HG03039 (cell line): ENCODE measurements at regions not wholly inside any gene's neighbourhood (a gene's known extent, or its start where the extent isn't known, plus 50 kb on each side); places are given as distances from the start of the nearest gene placed in this dataset.
A peak's percentile ranks its signal among the peaks of the same experiment; 100 is the strongest.

ENCODE experiments used
- ATAC-seq: cut with Tn5 transposase; IDR thresholded peaks from one replicate; pipeline ENCODE4 v1.9.1; 2021; ENCODE audit warnings: mild to moderate bottlenecking, moderate library complexity; ENCODE audit not compliant: unreplicated experiment

DNA sequence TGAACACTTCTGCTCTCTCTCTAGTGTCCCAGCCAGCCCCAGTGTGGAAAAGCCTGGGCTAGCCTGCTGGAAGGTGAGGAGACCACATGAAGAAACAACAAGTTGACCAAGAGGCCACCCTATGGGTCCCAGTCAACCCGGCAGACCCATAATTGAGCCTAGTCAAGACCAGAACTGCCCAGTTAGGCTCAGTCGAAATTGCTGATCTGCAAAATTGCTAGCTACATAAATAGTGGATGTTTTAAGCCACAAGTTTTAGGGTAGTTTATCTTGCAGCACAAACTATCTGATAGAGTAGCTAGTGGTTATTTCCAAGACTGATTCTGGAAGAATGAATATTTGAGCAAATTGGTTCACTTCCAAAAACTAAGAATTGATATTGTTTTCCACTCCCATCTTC, 82.3 kb upstream of the CCDC112 start:
- no peak for ATAC-seq

DNA sequence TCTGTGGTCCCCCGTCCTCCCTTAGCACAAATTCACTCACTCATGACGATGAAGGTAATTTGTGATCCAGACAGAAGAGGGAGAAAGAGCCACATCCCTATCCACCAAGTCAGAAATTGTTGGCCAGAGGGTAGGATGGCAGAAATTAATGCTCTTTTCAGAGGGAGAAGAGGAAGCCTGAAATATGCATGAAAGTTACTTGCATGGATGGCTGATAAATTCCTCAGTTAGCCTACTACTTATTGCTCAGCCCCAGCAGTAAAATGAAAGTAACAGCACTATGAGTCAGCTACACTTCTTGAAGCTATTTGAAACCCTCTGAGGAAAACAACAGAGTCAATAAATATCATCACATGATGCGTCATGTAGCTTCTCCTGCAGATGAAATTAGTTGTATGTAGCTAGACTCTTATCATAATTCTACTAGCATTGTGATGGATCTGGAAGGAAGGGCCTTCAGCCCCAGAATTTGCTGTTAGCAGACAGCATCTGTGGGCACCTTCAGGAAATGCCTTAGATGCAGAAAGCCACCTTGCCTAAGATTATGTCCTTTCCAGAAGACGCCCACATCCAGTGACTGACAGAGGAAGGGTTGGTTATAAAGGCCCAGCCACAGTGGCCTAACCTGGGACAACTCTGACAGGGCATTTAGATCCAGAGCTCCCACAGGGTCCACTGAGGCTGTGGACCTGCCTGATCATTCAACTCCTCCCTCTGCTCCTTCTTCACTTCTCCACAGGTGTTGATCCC, 81.2 kb upstream of the CCDC112 start:
- ATAC-seq = peak; percentile 51

GRCh38 chr5:115375893-115376292, 79.4 kb upstream of the CCDC112 start:
- ATAC-seq = no peak

DNA sequence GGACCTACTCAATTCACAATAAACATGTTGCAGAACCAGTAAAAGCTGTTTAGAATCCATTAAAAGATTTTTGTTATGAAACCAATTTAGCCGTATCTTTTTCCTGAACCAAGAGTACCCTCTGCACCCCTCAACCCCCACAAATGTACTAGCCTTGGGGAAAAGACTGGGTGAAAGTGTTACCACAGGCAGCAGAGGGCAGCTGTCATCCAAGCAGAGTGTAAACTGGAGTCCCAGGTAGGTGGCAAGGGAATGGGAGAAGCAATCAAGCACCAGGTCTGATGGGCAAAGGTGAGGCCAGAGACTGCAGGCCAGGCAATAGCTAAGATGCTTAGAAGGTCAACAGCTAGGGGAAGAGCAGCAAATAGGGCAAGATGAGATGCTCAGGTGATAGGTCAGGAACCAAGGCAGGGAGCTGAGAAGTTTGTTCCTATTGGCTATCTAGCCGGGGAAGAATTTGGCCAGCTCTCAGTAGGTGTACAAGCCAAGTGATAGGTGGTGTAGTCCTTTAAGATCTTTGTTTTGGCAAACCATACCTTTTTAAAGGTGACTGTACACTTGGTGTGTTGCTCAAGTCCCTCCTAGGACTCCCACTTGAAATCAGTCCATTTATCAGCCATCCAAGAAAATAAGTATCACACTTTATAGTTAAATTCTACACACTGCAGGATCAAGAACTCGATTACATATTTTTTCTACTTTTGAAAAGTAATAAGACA, 77.8 kb upstream of the CCDC112 start:
- ATAC-seq = no peak

GRCh38 chr5:115372146-115372545, 75.7 kb upstream of the CCDC112 start:
- ATAC-seq = no peak

- ATAC-seq = no peak
Measured at GRCh38 chr5:115369430-115370144, 73.1 kb upstream of the CCDC112 start.

DNA sequence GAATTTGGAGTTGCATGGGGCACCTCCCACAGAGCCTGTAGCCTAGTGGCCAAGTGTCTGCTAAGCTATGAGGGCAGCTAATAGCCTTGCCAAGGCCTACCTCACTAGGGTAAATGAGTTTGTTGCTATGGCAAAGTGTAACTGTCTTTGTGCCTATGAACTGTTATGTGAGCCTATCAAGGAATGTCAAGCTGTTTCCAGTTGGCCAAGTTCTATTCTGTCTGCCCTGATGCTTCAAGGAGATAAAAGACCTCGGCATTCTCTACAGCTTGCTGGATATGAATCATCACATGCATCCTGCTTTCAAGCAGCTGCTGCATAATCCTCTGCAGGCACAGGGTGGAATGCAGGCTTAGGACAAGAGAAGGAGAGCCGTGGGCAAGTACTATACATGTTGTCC, 69.8 kb upstream of the CCDC112 start:
- no peak for ATAC-seq

GRCh38 chr5:115363879-115364278, 67.4 kb upstream of the CCDC112 start:
- no peak for ATAC-seq

DNA sequence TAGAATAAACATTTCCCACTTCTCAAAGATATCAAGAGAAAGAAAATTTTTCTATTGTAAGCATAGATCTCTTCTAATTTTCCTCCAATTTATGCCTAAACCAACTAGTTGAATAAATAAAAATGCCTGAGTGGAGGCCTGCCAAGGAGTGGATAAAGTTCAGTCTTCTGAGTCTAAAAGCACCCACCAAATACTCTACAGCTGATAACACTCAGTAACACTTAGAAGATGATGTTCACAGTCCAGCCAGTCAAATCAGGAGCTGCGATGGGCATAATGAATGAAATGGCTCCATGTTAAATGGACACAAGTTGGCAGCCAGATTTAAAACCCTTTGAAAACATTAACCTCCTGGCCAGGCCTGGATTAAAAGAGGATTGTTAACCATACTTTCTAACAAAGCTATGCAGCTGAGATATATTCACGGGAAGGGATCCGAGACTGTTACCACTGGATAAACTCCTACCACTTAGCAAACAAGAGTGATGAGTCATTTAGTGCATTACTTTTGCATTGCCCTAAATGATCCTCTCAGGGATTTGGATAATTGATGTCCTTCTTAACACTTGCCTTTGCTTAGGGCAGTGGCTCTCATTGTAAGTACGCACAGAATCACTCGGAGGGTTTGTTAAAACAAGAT, 63.7 kb upstream of the CCDC112 start:
- no peak for ATAC-seq

DNA sequence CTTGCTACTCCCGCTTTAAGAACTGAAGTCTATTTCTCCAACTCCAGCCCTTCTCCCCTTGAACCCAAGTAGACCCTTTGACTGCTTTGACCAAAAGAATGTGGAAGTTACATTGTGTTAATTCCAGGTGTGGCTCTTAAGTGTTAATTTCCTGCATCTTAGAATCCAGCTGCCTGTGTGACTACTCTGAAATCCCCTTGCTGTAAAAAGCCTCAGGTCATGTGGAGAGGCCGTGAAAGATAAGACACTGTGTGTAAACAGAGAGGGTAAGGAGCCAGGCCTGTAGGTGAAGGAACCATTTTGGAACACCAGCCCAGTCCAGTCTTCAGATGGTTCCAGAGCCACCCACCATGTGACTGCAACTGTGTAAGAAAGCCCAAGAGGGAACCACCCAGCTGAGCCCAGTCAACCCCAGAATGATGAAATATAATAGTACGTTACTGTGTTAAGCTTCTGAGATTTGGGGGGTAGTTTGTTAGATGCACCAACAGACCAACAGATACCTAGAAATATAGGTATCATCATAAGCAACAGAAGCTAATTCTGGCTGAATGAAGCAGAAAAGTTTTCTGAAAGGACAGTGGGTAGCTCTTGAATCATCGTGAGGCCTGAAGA, 59.4 kb upstream of the CCDC112 start:
- no peak for ATAC-seq

DNA sequence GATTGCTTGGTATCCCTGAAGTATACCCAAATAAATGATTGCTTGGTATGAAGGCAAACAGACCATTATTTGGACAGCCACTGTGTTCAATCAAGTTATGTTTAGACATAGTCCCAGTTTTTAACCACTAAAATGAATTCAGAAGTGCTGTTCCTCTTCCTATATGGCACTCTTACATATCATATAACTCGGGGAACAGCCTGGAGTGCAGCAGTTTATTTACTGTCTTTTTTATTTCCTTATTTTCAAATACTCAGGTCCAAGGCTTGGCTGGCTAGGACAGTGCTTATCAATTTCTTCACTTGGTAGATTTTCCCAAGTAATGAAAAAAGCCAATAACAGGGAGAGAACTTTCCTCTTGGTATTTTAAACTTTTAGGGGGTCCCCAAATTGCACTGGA, 58.6 kb upstream of the CCDC112 start:
- no peak for ATAC-seq

- ATAC-seq = no peak
Measured at GRCh38 chr5:115354246-115354645, 57.8 kb upstream of the CCDC112 start.

DNA sequence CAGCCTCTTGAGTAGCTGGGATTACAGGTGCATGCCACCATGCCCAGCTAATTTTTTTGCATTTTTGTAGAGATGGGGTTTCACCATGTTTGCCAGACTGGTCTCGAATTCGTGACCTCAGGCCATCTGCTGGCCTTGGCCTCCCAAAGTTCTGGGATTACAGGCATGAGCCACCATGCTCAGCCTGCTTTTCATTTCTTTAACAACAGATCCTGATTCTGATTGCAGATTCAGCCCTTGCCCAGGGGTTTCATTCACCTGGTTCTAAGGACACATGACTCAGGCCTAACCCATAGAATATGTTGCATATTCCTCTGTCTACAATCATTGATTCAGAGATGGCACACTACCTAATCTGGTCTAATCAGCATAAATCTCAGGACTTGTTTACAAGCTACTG, 56.1 kb upstream of the CCDC112 start:
- no peak for ATAC-seq

- no peak for ATAC-seq
Measured at GRCh38 chr5:115351356-115352195, 55.1 kb upstream of the CCDC112 start.

DNA sequence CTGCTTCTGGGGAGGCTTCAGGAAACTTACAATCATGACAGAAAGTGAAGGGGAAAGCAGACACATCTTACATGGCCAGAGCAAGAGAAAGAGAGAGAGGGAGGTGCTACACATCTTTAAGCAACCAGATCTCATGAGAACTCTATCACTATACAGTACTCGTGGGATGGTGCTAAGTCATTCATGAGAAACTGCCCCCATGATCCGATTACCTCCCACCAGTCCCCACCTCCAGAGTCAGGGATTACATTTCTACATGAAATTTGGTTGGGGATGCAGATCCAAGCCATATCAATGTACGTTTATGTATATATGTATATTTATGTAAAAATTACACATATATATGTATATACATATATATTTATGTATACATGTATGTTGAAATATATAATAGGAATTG, 54.4 kb upstream of the CCDC112 start:
- ATAC-seq = no peak

DNA sequence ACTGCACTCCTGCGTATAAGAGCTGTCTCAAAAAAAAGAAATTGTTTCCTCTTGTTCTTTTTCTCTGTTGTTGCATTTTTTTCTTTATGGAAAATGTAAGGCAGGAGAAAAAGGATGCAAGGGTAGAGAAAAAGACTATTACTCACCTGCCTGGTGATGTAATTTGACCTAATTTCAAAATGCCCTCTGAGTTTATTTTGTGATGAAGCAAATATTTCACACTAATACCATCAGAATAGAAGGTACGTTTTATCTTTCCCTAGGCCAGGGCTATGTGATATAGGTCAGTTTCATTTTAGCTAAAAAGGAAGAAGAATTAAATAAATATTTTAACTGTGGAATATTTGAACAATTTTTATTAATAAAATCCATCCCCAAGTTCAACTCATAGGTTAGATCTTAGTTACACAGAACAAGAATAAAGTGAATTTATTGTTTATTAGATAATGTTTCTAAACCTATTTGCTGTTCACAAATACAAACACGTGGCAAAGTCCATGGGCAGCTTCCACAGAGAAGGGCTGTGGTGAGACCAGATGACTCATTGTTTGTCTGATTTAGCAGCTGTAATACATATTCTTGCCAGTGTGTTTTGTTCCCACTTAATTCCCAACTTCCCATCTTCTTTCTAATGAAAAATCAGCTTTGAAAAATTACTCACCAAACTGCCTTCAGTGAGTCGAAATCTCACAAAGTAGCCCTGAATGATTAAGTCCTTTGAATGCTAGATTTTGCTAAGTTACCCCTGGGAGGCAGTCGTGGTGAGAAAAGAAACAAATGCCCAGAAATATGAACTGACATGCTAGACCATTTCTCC, 52.8 kb upstream of the CCDC112 start:
- no peak for ATAC-seq

DNA sequence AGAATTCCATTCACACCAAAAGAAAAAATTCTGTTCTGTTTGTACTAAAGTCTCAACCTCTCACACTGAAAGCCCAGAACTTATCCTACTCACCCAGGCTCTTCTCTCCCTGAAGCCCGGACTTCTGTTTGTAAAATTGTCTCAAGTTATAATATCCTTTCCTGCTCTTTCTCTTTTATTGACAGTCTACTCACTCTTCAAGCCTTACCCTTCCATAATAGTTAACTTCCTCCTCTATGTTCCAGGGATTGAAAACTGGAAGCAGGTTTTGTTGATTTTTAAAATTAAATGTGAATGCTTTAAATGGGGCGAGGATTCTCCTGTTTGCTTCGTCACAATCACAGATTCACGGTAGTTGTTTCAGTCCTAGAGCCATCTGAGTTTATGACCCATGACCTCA, 51.7 kb upstream of the CCDC112 start:
- no peak for ATAC-seq
